ENCODE measurements at regions not wholly inside any gene's neighbourhood (a gene's known extent, or its start where the extent isn't known, plus 50 kb on each side); places are given as distances from the start of the nearest gene placed in this dataset.

DNA sequence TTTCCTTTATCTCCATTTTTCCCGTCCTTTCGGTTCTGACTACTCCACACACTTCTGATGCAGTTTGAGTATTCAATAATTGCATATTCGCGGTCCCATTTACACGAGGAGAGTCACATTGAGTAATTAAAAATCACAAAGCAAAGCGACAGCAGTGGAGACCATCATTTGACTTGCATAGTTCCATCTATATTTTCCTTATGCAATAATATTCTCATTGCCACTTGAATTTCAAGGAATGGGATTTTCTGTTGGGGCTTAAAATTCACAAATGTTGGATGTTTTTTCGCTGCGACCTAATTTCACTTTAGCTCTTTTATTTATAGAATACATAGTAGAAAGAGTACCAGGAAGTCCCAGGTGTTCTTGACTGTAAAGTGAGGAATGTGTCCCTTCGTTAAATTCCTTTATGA, 186.8 kb downstream of the ZEB2 start:
- no peak for ATAC-seq (replicated peaks in 1 of 2)

DNA sequence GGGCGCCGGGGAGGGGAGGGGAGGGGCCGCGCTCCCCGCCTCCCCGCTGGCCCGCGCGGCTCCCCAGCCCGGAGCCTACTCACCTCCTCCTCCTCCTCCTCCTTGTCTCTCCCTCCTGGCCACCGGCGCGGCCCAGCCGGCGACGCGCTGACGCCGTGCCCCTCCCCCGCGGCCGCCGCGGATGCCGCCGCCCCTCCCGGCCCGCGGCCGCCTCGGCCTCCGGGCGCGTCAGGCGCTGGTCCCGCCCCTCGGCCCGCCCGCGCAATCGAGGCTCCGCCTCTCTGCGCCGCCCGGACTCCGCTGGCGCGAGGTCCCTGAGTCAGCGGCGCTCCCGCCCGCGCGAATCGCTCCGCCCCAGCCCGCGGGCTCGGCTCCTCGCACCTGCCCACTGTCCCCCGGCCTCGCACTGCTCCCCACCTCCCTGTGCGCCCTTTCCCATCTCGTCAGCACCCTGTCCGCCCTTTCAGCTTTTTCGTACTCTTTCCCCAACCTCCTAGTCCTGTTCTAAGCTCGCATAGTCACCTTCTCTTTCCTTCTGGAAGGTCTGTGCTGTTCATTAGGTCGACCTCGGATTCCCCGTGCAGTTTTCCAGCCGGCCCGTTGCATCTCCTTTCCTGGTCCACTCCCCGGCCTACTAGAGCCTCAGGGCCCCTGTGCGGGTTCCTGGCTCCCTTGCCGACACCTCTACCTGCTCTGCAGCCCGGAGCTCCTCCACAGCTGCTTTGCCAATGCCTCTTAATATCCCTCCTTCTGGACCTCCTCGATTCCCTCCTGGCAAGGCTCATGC, 187.4 kb downstream of the ZEB2 start:
- H3K4me1 Mint-ChIP-seq (ENCODE audit: low read depth): peaks cover 48% of the 10 kb centered on the region
- peak; percentile 87 to 88 for ATAC-seq (replicated peaks in 1 of 2)
- H3K27me3 Mint-ChIP-seq (ENCODE audit: low read depth): peaks cover 6% of the 10 kb centered on the region
- DNase-seq: peak; percentile 90 to 95
- H3K36me3 Mint-ChIP-seq (ENCODE audit: insufficient read depth in 2 of 2): peaks cover 2 to 9% of the 10 kb centered on the region in 2 donors
- peak overlapping the region; percentile 88 to 93 for H3K4me3 Mint-ChIP-seq
- peak overlapping the region; percentile 92 for H3K27ac Mint-ChIP-seq
- peaks cover 0 to 4% of the 10 kb centered on the region in 2 donors for H3K9me3 Mint-ChIP-seq

More for the DNA sequence above, 186.8 kb downstream of the ZEB2 start:
- DNase-seq: no peak
- H3K27me3 Mint-ChIP-seq (ENCODE audit: low read depth): peaks cover 6% of the 10 kb centered on the region
- peaks cover 0 to 4% of the 10 kb centered on the region in 2 donors for H3K9me3 Mint-ChIP-seq
- H3K4me3 Mint-ChIP-seq: peak overlapping the region; percentile 88 to 93
- peaks cover 46% of the 10 kb centered on the region for H3K4me1 Mint-ChIP-seq (ENCODE audit: low read depth)
- H3K36me3 Mint-ChIP-seq (ENCODE audit: insufficient read depth in 2 of 2): peaks cover 2 to 9% of the 10 kb centered on the region in 2 donors
- peak overlapping the region; percentile 92 for H3K27ac Mint-ChIP-seq

DNA sequence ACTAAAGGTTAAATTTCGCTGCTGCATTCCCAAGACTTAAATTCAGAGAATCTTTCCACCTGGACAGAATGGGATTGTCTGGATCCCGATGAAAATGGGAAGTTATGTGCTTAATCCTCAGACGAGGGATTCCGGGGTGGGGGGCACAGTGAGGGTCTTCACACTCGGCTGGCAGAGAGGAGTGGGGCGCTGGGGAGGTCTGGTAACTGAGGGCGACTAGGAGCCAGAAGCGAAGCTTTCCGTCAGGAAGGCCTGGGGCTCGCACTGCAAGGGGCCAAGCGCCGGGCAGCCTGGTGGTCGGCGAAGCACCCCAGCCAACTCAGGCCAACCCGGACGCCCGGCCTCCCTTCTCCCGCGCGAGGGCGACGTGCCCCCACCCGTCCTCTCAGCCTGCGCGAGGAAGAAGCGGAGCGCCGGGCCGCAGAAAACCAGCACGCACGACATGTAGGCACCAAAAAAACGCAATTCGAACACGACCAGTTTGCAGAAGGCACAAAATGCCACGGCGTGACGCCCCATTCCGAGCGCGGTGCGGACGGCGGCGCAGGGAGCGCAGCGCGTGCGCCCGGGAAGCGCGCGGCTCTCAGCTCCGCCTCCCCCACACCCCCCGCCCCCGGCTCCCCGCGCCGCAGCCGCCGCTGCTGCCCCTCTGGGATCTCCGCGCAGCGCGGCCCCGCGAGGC, 188.1 kb downstream of the ZEB2 start:
- peaks cover 0 to 4% of the 10 kb centered on the region in 2 donors for H3K9me3 Mint-ChIP-seq
- H3K36me3 Mint-ChIP-seq (ENCODE audit: insufficient read depth in 2 of 2): peaks cover 5 to 11% of the 10 kb centered on the region in 2 donors
- H3K27me3 Mint-ChIP-seq (ENCODE audit: low read depth): peaks cover 6% of the 10 kb centered on the region
- peaks cover 55% of the 10 kb centered on the region for H3K4me1 Mint-ChIP-seq (ENCODE audit: low read depth)
- peak overlapping the region; percentile 88 to 93 for H3K4me3 Mint-ChIP-seq
- no peak for ATAC-seq (replicated peaks in 1 of 2)
- peak in 1 of 2 donors; percentile 79 for DNase-seq
- H3K27ac Mint-ChIP-seq: peak overlapping the region; percentile 96

DNA sequence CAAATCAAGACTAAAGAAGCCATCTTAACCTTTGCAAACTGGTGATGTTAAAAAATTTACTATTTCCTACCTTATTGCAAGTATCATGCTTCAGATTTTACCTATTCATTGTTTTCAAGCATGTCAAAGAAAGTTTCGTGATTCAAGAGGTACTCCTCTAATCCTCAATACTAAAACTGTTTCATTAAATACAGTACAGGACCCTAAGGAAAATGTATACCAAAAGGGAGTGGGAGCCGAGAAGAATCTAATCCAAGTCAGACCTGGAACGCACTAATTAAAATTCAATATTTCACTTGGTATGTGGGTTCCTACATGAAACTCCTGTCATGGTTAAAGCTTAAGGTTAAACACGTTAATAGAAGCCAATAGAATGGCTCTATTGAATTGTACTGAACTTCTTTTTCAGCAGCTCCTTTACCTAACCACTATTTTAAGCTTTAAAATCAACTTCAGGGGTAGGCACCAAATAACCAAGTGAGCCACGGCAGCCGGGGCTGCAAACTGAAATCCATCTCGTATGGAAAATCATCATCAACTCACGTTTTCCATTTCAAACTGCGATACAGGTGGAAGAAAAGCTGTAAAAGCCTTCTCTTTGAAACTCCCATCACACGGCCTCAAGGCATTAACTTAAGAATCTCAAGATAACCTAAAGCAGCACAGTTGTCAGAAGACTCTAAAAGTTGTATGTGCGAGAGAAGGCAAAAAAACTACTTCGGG, 188.8 kb downstream of the ZEB2 start:
- DNase-seq: peak; percentile 11 to 30
- peak overlapping the region; percentile 88 to 93 for H3K4me3 Mint-ChIP-seq
- H3K4me1 Mint-ChIP-seq (ENCODE audit: low read depth): peaks cover 62% of the 10 kb centered on the region
- H3K36me3 Mint-ChIP-seq (ENCODE audit: insufficient read depth in 2 of 2): peaks cover 3 to 11% of the 10 kb centered on the region in 2 donors
- H3K9me3 Mint-ChIP-seq: peaks cover 0 to 2% of the 10 kb centered on the region in 2 donors
- H3K27ac Mint-ChIP-seq: peak overlapping the region; percentile 96
- no peak for ATAC-seq (replicated peaks in 1 of 2)
- H3K27me3 Mint-ChIP-seq (ENCODE audit: low read depth): peaks cover 6% of the 10 kb centered on the region

DNA sequence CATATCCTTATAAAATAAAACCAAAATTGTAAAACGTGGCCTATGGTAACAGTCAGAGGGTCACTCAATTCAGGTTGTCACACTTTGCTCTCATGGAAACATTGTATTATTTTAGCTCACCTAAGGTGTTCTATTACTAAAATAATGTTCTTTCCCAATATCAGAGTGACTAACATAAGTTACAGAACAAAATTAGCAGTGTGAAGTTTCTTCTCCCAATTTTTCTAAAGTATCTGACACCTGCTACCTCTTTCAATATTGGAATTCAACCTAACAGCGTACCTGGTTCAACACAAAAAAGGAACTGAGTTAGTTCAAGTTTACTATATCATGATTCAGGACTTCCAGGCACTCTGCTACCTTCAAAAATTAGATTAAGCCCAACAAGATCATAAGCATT, 190.4 kb downstream of the ZEB2 start:
- DNase-seq (no peak), ATAC-seq (replicated peaks in 1 of 2) (no peak)
- H3K27me3 Mint-ChIP-seq (ENCODE audit: low read depth): peaks cover 6% of the 10 kb centered on the region
- peak overlapping the region; percentile 96 for H3K27ac Mint-ChIP-seq
- peaks cover 0 to 2% of the 10 kb centered on the region in 2 donors for H3K9me3 Mint-ChIP-seq
- H3K4me1 Mint-ChIP-seq (ENCODE audit: low read depth): peaks cover 77% of the 10 kb centered on the region
- peaks cover 3 to 11% of the 10 kb centered on the region in 2 donors for H3K36me3 Mint-ChIP-seq (ENCODE audit: insufficient read depth in 2 of 2)
- peak overlapping the region; percentile 88 to 93 for H3K4me3 Mint-ChIP-seq

DNA sequence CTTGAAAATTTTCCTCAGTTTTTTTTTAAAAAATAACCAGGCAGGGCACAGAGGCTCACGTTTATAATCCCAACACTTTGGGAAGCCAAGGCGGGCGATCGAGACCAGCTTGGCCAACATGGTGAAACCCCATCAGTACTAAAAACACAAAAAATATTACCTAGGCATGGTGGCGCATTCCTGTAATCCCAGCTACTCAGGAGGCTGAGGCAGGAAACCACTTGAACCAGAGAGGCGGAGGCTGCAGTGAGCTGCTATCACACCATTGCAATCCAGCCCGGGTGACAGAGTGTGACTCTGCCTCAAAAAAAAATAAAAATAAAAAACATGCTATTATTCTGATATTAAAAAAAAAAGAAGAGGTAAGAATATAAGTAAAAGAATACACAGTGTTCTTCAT, 191.0 kb downstream of the ZEB2 start:
- H3K27ac Mint-ChIP-seq: peak overlapping the region; percentile 93
- ATAC-seq (replicated peaks in 1 of 2) (no peak), DNase-seq (no peak)
- peaks cover 6% of the 10 kb centered on the region for H3K27me3 Mint-ChIP-seq (ENCODE audit: low read depth)
- peaks cover 3 to 11% of the 10 kb centered on the region in 2 donors for H3K36me3 Mint-ChIP-seq (ENCODE audit: insufficient read depth in 2 of 2)
- H3K4me1 Mint-ChIP-seq (ENCODE audit: low read depth): peaks cover 82% of the 10 kb centered on the region
- peaks cover 0 to 2% of the 10 kb centered on the region in 2 donors for H3K9me3 Mint-ChIP-seq
- H3K4me3 Mint-ChIP-seq: peak overlapping the region; percentile 48 to 84

DNA sequence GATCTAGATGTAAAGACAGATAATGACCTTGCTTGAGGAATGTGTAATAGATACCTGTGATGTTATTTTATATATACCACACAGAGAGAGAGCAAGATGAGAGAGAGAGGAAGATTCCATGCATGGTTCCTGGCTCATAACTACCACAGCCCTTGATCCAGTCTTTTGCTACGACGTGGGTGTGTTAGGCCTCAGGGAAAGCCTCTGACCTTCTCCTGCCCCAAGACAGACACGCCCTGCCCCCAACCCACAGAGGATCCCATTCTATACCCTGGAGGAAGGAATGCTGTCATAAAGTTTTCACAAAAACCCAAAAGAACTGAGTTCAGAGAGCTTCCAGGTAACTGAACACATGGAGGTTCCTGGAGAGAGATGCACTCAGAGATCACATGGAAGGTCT, 193.1 kb downstream of the ZEB2 start:
- Mint-ChIP-seq H3K27ac (peak overlapping the region; percentile 91), H3K36me3 (ENCODE audit: insufficient read depth in 2 of 2) (peaks cover 3 to 15% of the 10 kb centered on the region in 2 donors), H3K4me1 (ENCODE audit: low read depth) (peaks cover 86% of the 10 kb centered on the region), H3K27me3 (ENCODE audit: low read depth) (no peaks in the 10 kb centered on the region), H3K9me3 (peaks cover 0 to 2% of the 10 kb centered on the region in 2 donors), H3K4me3 (peak overlapping the region; percentile 3 to 61)
- ATAC-seq (replicated peaks in 1 of 2) (no peak), DNase-seq (no peak)

DNA sequence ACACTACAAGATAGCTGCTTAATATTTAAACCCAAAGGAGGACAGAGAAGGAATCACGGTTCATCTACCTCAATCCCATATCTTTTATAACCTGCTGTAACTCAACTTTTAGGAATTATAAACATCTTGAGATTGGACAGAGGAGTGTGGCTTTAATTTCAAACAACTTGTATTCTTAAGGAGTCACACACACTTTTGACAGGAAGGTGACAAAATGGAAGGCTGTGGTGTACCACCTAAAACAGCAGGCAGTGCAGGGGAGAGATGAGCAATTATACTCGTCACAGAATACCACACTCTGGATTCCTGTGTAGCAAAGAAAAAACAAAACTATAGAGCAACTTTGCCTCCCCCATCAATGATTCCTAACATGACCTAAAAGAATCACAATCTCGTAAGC, 194.8 kb downstream of the ZEB2 start:
- ATAC-seq (replicated peaks in 1 of 2): peak; percentile 85 to 89
- H3K4me3 Mint-ChIP-seq: peak overlapping the region; percentile 79 to 95
- peak overlapping the region; percentile 100 for H3K27ac Mint-ChIP-seq
- no peaks in the 10 kb centered on the region for H3K27me3 Mint-ChIP-seq (ENCODE audit: low read depth)
- peaks cover 0 to 2% of the 10 kb centered on the region in 2 donors for H3K9me3 Mint-ChIP-seq
- DNase-seq: peak; percentile 69 to 76
- peaks cover 88% of the 10 kb centered on the region for H3K4me1 Mint-ChIP-seq (ENCODE audit: low read depth)
- peaks cover 8 to 18% of the 10 kb centered on the region in 2 donors for H3K36me3 Mint-ChIP-seq (ENCODE audit: insufficient read depth in 2 of 2)

DNA sequence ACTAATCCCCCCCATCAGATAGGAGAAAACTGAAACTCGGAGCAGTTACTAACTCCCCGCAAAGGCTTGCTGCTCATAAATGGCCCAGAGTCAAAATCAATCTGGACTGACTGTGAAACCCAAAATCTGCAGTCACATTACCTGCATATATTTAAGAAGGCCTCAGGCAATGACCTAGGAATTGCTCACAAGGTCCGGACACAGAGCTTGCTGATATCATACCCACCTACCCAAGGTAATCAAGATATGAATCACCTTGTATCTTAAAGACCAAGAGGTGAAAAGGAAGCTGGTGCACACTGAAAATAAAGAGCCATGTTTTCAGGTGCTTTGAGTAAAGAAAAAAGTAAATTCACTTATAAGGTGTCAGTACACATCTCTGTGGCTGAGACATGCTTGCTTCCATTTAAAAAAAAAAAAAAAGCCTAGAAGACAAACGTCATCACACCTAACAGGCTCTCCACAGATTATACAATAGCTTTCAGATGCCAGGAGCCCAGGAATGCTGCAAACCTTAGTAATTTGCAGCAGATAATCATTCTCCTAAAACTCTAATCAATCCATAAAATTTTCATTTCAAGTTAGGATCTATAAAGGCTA, 195.4 kb downstream of the ZEB2 start:
- Mint-ChIP-seq H3K27ac (peak overlapping the region; percentile 100), H3K27me3 (ENCODE audit: low read depth) (no peaks in the 10 kb centered on the region), H3K9me3 (peaks cover 0 to under 1% of the 10 kb centered on the region in 2 donors), H3K4me1 (ENCODE audit: low read depth) (peaks cover 83% of the 10 kb centered on the region), H3K36me3 (ENCODE audit: insufficient read depth in 2 of 2) (peaks cover 8 to 16% of the 10 kb centered on the region in 2 donors), H3K4me3 (peak overlapping the region; percentile 79 to 95)
- DNase-seq (peak; percentile 51 to 58), ATAC-seq (replicated peaks in 1 of 2) (peak; percentile 76)

DNA sequence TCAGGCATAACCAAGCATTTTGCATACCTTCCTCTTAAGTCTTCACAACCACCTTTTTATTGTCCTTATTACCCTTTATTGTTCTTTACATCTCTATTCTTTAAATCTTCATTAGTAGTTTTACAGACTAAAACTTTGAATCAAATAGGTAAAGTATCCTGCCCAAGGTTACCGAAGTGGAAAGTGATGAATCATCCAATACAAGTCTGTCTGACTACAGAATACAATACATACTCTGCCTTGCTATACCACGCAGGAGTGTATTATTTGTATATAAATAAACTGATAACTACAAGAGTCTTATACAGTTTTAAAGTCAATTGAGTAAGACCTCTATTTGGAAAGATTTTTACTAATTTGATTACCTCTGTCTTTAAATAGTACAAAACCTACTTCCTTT, 196.0 kb downstream of the ZEB2 start:
- ATAC-seq (replicated peaks in 1 of 2) (peak; percentile 32 to 33), DNase-seq (no peak)
- Mint-ChIP-seq H3K27ac (peak overlapping the region; percentile 100), H3K4me1 (ENCODE audit: low read depth) (peaks cover 80% of the 10 kb centered on the region), H3K4me3 (peak overlapping the region; percentile 79 to 95), H3K9me3 (no peaks in the 10 kb centered on the region), H3K27me3 (ENCODE audit: low read depth) (no peaks in the 10 kb centered on the region), H3K36me3 (ENCODE audit: insufficient read depth in 2 of 2) (peaks cover 8 to 14% of the 10 kb centered on the region in 2 donors)

DNA sequence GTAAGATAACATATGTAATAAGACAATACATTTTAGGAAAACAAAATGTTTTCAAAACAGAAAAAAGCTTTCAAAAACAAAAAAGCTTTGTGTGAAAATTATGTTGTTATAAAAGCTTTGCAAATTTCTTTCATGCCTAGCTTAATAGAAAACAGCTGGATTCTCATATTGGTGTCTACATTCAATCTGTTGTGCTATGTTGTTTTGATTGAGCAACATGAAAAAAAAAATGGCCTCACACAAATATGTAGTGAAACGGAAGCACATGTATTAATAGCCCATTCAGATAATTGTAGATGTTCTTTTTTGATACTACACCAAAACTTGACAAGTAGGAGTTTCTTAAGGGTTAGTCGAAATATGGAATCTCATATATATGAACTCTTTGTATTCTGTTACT, 197.5 kb downstream of the ZEB2 start:
- no peak for DNase-seq
- peak overlapping the region; percentile 16 to 95 for H3K4me3 Mint-ChIP-seq
- H3K9me3 Mint-ChIP-seq: no peaks in the 10 kb centered on the region
- peaks cover 68% of the 10 kb centered on the region for H3K4me1 Mint-ChIP-seq (ENCODE audit: low read depth)
- H3K36me3 Mint-ChIP-seq (ENCODE audit: insufficient read depth in 2 of 2): peaks cover 8 to 13% of the 10 kb centered on the region in 2 donors
- peak overlapping the region; percentile 83 for H3K27ac Mint-ChIP-seq
- ATAC-seq (replicated peaks in 1 of 2): no peak
- H3K27me3 Mint-ChIP-seq (ENCODE audit: low read depth): no peaks in the 10 kb centered on the region

DNA sequence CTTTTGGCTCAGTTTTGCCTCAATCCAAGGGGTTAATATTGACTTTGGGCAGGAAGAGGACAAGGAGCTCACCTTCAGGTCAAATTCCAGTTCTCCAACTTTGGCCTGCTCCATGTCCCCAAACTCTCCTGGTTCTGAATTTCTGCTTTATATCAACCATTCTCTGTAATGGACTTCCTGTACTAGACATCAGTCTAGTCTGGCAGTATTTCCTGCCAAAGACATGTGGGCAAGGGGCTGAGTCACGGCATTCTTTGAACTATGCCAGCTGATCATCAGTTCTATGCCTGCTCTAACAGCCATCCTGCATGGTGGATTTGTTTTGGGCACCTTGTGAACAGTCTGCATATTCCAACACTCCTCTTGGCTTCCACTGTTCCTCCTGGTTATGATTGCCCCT, 199.4 kb downstream of the ZEB2 start:
- peak overlapping the region; percentile 35 to 63 for H3K4me3 Mint-ChIP-seq
- peaks cover 51% of the 10 kb centered on the region for H3K4me1 Mint-ChIP-seq (ENCODE audit: low read depth)
- peak; percentile 31 to 48 for ATAC-seq (replicated peaks in 1 of 2)
- peak overlapping the region; percentile 70 for H3K27ac Mint-ChIP-seq
- no peaks in the 10 kb centered on the region for H3K27me3 Mint-ChIP-seq (ENCODE audit: low read depth)
- no peaks in the 10 kb centered on the region for H3K9me3 Mint-ChIP-seq
- peaks cover 9 to 15% of the 10 kb centered on the region in 2 donors for H3K36me3 Mint-ChIP-seq (ENCODE audit: insufficient read depth in 2 of 2)
- peak; percentile 55 to 59 for DNase-seq
